NCI-H2029 (cell line): ENCODE measurements at regions not wholly inside any gene's neighbourhood (a gene's known extent, or its start where the extent isn't known, plus 50 kb on each side); places are given as distances from the start of the nearest gene placed in this dataset.
"Not testable (repeated sequence)": the region's sequence is repeated elsewhere in the genome, so short reads cannot be mapped to it uniquely, and the experiment has no call there.

Experiments used
- DNase-seq: peaks from one replicate; lab custom pipeline; 2025; lab: John Stamatoyannopoulos, UW

GRCh38 chr12:59142183-59142790 is 222.0 kb upstream of the LRIG3 start:
- DNase-seq: no peak

GRCh38 chr12:59134750-59135149 is 214.4 kb upstream of the LRIG3 start:
- DNase-seq: no peak

- DNase-seq: no peak
These were observed 211.2 kb upstream of the LRIG3 start for GRCh38 chr12:59131462-59131861.

GRCh38 chr12:59122784-59123183 is 202.5 kb upstream of the LRIG3 start:
- no peak for DNase-seq

- DNase-seq: no peak
These were observed 201.1 kb upstream of the LRIG3 start for GRCh38 chr12:59121451-59121850.

GRCh38 chr12:59119676-59120075 is 199.4 kb upstream of the LRIG3 start:
- no peak for DNase-seq

GRCh38 chr12:59118356-59118755 is 198.1 kb upstream of the LRIG3 start:
- DNase-seq: no peak

GRCh38 chr12:59115995-59116394 is 195.7 kb upstream of the LRIG3 start:
- no peak for DNase-seq

GRCh38 chr12:59115526-59115925 is 195.2 kb upstream of the LRIG3 start:
- no peak for DNase-seq

- peak; percentile 75 for DNase-seq
These were observed 193.7 kb upstream of the LRIG3 start for GRCh38 chr12:59113831-59114615.

- DNase-seq: no peak
These were observed 191.5 kb upstream of the LRIG3 start for GRCh38 chr12:59111851-59112250.

- not testable (repeated sequence) for DNase-seq
These were observed 188.2 kb upstream of the LRIG3 start for GRCh38 chr12:59108516-59108915.

- DNase-seq: no peak
These were observed 180.3 kb upstream of the LRIG3 start for GRCh38 chr12:59100585-59100984.

GRCh38 chr12:59097876-59098275 is 177.6 kb upstream of the LRIG3 start:
- DNase-seq: no peak

GRCh38 chr12:59096246-59096645 is 175.9 kb upstream of the LRIG3 start:
- DNase-seq: no peak

- no peak for DNase-seq
These were observed 172.9 kb upstream of the LRIG3 start for GRCh38 chr12:59093073-59093772.

- DNase-seq: no peak
These were observed 168.4 kb upstream of the LRIG3 start for GRCh38 chr12:59088673-59089072.

GRCh38 chr12:59087691-59088090 is 167.4 kb upstream of the LRIG3 start:
- no peak for DNase-seq

- no peak for DNase-seq
These were observed 166.9 kb upstream of the LRIG3 start for GRCh38 chr12:59087077-59087673.

- DNase-seq: peak; percentile 70
These were observed 165.8 kb upstream of the LRIG3 start for GRCh38 chr12:59086126-59086525.

GRCh38 chr12:59085690-59086089 is 165.4 kb upstream of the LRIG3 start:
- DNase-seq: no peak

GRCh38 chr12:59084511-59085375 is 164.4 kb upstream of the LRIG3 start:
- no peak for DNase-seq
